ENCODE measurements at regions not wholly inside any gene's neighbourhood (a gene's known extent, or its start where the extent isn't known, plus 50 kb on each side); places are given as distances from the start of the nearest gene placed in this dataset.
"Not testable (repeated sequence)": the region's sequence is repeated elsewhere in the genome, so short reads cannot be mapped to it uniquely, and the experiment has no call there.

DNA sequence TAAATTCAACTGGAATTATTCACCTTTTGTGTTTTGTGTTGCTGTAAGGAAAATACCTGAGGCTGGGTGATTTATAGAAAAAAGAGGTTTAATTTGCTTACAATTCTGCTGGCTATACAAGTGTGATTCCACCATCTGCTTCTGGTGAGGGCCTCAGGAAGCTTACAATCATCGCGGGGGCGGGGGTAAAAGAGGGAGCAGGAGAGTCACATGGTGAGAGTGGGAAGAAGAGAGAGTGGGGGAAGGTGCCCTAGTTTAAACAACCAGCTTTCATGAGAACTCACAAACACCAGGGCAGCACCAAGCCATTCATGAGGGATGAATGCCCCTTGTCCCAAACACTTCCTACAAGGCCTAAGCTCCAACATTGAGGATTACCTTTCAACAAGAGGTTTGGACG is 760.7 kb upstream of the PCDH9 start:
- no peak for DNase-seq

DNA sequence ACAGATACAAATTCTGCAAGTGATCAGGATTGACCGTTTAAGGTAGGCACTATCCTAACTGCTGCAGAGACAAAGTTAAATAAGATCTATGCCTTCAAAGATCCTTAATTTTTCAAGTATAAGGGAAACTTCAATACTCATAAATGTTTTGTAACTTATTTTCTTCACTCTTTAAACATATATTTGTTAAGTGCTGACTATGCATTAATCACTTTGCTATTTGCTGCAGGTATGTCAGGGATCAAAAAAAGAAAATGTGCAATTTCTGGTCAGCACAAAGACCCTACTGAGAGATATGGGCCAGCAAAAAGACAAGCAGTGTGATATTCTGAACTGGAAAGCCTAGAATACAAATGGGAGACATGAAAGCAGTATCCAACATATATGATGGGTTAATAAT is 756.1 kb upstream of the PCDH9 start:
- DNase-seq: no peak

DNA sequence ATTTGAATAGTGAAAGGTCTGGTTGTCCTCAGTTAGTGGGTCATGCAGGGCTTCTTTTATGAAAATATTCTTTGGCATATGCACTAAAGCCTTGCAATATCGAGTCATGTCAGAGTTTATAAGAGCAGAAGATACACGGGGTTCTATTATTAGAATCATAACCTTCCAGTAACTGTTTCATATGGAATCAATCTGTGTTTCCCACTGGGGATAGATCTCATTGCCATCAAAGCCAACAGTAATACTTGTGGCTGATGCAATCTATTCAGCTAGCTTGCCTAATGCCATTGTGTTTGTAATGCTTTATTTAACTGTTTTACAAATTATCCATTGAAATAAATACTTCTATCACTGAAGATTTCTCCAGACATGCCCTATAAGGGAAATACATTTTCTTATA is 746.9 kb upstream of the PCDH9 start:
- DNase-seq: no peak

DNA sequence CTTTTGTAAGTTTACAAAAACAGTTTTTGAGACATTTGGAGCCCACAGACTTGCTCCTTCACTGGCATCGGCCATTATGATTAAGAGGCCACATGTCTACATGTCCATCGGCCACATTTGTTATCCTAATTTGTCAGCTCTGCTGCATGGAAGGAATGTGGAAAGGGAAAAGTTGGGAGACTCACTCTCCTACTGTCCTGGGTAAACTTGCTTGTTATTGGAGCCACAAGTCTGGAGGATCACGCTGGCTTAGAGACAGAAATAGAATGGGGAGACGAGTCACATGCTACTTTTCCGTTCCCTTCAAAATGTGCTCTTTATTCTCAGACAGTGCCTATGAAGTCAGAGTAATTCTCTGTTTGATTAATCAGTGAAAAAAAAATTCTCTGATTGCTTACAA is 741.2 kb upstream of the PCDH9 start:
- DNase-seq: no peak

DNA sequence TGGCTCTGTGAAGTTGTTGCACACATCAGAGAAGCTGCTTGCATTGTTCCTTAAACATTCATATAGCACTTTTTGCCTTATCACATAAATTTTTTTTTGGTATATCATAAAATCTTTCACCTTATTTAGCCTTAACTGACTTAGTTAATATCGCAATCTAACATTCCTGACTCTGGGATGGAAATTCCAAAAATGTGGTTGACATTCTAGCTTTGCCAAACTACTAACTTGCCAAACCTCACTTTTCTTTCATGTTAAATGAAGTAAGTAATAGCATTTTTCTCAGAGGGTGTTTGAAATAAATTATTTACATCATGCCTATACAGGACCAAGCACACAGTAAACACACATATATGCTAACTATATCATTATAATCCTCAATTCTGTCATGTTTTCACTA is 736.9 kb upstream of the PCDH9 start:
- DNase-seq: no peak

DNA sequence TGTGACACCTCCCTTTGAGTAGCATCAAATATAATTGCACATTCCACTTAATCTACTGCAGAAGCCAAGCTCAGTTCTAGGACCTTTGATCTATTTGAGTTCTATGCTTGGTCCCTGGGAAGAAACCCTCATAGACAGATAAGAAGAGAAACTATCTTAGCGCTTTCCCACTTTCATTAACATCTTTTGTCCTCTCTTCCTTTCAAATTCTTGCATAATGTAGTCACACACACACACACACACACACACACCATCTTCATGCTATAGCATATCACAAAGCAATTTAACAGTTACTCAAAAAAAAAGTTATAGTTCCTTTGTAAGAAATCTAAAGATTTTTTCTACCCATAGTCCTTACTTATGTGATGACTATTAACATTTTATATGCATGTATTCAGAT is 735.9 kb upstream of the PCDH9 start:
- DNase-seq: no peak

DNA sequence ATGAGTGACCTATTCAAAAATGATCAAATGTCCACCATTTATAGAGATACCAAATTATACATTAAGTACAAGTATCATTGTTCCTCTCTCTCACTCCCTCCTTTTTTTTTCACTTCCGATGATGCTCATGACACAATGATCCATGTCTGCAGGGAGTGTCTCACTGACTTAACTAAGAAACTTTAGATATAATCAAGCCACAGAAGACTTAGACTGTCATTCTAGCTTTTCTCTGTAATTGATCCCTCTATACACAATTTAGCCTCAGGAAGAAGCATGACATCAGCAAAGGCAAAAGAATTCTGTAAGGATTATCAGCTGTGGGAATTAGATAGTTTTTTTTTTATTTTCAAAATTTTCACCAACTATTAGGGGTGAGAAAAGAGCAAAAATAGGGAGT is 734.9 kb upstream of the PCDH9 start:
- no peak for DNase-seq

DNA sequence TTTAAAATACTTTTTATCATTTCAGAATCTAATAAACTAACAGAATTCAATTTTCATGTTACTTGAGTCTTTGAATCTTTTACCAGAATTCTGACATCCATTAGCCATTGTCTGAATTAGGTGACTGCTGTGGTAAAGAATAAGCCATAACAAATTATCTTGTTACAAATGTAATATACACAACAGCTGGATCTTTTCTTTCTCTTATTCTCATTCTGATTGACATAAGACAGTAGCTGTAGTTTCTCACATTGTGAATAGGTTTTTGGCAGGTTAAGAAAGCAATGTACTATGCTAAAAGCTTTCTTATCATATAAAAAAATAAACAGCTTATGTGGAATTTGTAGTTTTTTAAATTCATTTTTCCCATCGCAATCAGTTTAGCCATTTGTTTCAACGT is 734.0 kb upstream of the PCDH9 start:
- no peak for DNase-seq

DNA sequence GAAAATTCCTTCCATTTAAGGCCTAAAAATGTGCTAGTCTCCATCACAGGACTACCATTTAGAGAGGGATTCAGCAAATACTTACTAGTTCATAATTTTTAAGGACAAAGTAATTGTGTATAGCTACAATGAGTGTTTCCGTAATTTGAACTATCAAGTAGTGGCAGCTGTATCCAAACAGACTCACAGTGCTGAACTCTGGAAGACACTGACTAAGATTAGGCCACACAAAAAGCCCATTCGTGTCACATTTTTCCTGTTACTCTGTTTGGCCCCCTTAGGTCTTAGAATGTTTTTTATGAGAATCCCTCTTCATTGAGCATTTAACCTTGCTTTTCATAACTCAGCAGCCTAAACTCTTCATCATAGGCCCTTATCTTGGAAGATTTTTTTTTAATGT is 731.2 kb upstream of the PCDH9 start:
- no peak for DNase-seq

DNA sequence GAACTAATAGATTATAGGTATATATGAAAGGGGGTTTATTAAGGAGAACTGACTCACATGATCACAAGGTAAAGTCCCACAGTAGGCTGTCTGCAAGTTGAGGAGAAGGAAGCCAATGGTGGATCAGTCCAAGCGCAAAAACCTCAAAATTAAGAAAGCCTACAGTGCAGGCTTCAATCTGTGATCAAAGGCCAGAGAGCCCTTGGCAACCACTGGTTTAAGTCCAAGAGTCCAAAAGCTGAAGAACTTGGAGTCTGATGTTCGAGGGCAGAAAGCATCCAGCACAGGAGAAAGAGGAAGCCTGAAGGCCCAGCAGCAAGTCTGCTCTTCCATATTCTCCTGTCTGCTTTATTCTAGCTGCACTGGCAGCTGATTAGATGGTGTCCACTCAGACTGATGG is 721.3 kb upstream of the PCDH9 start:
- no peak for DNase-seq

DNA sequence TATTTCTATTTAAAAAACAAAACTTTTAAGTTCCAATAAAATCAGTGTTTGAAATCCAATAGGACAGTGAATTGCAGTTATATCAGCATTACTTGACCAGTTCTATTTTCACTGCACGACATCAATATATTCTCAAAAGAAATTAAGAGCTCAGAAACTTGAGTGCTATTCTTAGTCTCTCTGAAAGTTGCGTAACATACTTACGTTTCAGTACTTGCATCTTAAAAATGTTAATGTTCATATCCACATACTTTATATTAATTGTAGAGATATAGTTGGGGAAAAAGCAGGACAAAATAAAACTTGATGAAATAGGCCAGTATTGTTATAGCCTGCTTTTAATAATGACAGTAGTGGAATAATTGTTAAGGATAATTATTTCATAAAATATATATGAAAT is 720.5 kb upstream of the PCDH9 start:
- DNase-seq: peak; percentile 23

DNA sequence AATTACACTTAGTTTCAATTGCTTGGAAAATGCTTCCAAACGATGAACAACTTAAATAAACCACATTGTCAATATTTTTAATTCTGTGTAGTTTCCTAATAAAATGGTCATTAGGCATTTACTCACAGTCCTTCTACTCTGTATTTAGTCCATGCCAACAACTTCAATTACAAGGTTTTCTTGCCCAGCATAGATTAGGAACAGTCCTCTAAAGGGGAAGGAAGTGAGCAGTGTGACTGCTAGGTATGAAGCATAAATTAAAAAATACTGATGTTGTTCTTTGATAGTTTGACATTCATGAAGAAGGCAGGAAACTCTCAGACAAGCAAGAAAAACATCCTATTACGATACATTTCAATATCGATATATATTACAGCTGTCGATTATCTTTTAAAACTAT is 716.0 kb upstream of the PCDH9 start:
- no peak for DNase-seq

DNA sequence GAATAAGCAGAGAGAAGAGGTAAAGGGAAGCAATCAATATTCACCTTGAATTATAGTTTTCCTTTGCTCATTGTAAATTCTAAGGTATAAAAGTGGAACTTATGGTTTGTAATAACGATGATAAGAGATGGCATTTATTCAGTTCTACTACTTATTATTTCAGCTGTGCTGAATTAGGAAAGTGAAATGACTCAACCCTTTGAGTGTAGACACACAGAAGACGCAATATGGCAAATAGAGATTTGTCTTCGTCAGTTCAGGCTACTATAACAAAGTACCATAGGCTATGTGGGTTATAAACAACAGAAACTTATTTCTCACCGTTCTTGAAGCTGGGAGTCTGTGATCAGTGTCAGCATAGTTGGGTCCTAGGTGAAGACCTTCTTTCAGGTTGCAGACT is 713.0 kb upstream of the PCDH9 start:
- DNase-seq: no peak

DNA sequence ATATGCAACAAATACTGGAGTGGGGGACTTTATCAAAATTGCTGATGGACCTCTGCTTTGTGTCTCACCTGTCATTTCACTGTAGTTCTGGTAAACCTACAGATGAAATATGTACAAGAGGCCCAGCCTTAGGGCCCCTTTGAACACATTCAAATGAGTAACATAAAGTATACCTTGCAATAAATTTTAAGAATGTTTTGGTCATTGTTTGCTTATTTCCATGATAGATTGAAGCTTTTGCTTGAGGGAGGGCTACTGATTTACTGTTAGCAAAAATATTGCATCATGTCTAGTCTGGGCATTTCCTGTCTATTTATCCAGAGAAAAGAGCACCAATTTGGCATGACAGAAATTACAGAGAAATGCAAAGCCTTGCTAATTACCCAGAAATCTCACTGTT is 705.5 kb upstream of the PCDH9 start:
- no peak for DNase-seq

DNA sequence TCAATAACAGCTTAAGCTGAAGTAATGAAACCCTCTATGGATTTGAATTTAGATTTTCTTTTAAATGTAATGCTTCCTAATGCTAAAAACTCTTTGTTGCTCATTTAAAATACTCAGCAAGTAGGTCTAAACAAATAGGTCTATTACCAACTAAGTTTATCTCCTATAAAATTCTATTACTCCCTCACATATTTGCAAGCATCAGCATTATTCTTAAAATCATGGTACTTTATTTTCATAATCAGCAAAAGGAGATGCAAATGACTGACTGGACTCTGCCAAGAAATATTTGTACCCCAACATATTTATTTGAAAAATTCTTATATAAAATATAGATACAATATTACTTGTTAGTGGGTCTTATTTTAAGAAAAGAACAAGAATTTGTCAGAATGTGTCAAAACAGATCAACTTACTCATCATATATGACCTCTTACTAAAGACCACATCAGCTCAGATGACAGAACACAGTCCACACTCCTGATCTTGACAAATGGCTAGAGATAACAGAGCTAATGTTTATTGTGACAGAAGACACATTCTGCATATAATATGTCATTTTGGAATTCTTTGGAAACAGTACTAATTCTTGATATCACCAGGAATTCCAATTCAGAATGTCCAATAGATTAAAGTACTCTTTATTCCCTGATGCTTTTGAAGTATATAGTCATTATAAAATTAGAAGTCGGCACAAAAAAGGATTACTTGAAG is 704.6 kb upstream of the PCDH9 start:
- DNase-seq: no peak

DNA sequence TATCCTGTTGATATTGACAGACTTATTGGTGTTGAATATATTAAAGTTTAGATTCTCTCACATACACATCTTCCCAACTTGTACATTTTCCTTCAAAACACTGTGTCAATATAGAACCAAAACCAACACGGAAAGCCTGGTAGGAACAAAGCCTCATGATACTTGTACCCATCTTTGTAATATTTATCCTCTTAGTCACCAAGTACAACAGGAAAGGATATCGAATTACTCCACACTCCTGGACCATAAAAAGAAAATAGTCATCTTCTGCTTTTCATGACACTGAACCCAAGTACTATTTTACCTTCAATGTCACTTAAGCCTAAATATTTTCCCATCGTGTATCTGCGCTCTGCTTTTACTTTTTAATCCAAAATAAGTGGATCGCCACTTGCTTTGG is 702.9 kb upstream of the PCDH9 start:
- DNase-seq: no peak

DNA sequence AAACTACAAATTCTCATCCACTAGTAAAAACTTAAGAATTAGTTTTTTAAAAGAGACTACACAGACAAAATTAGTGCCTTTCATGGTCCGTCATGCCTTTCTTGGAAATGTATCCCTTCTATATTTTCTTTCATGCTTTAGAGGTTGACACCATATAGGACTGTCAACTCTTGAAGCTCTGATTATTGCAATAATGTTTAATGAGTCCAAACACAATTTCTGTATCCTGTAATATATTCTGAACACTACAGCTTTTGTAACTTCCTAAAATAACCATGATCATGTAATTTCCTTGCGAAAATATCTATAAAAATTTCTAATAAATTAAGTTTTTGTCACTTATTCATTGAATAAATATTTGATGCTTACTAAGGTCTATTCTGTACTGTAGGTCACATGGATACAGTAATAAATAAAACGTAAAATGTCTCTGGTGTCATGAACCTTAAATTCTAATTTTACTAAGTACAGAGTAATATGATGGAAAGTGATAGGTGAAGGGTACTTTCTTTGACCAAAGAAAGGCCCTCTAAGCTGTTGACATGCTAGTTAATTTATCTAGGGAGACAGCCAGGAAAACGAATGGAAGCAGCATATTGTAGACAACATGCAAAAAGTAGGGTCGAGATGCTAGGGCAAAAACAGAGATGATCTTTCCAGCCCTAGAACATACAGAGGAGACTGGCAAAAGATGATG is 687.3 kb upstream of the PCDH9 start:
- DNase-seq: no peak

DNA sequence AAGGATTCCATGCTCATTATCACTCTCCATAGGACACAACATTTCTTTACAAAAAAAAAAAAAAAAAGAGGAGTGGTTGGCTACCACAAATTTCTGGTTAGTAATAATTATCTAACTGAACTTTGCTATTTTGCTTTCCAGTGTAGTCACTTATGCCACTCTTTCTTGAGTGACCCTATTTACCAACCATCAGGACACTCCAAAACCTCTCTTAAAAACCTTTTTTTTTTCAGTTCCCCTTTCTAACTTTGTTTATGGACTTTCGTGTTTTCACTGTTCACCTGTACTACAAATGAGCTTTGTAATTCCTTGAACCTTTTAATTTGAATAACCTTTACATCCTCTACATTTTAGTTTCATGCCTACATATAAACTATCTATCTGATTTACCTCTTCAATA is 686.5 kb upstream of the PCDH9 start:
- DNase-seq: no peak

DNA sequence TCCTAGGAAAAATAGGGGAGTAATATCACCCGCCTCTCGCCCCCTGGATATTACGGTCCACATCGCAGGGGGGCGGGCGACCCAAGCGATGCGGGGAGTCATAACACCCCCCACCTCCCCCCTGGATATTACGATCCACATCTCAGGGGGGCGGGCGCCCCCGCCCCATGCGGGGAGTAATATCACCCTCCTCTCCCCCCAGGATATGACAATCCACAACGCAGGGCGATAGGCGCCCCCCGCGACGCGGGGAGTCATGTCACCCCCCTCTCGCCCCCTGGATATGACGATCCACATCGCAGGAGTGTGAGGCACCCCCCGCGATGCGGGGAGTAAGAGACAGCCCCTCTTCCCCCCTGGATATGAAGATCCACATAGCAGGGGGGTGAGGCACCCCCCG is 684.4 kb upstream of the PCDH9 start:
- no peak for DNase-seq

DNA sequence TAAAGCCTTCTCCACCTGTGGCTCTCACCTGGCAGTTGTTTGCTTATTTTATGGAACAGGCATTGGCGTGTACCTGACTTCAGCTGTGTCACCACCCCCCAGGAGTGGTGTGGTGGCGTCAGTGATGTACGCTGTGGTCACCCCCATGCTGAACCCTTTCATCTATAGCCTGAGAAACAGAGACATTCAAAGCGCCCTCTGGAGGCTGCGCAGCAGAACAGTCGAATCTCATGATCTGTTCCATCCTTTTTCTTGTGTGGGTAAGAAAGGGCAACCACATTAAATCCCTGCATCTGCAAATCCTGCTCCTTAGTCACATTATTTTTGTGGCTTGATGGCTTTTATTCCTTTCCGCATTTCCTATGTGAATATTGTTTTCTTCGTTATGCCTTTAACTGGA is 672.8 kb upstream of the PCDH9 start:
- DNase-seq: not testable (repeated sequence)

DNA sequence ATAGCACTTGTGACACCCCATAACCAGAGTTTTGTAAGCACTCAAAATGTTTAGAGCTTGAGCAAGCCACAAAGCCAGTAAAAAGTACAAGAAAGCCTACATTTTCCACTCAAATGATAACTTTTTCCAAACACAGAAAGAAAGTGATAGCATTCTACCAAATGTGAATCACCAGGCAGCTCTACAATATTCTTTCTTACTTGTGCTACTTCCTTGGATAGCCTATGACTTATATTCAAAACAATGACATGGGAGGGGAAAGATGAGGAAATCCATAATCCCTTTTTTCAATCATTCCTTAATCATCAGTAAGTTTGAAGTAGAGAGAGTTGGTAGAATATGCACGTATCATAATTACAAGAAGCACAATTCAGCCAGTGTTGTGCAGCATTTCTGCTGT is 650.8 kb upstream of the PCDH9 start:
- no peak for DNase-seq

DNA sequence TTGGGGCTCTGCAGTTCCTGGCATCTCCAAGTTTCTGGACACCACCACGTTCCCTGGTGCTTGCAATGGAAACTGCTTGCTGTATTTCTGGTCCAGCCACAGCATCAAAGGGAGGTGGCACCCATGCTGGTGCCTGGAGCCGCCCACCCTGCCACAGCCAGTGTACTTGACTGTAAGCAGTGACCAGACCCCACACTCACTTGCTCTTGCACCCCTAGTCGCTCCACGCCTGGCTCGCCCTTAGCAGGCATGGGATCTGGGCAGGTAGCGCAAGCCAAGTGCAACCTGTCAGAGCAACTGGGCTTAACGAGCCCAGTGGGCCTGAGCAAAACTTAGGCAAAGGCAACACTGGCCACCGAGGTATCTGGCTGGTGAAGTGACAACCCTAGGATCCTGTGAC is 648.2 kb upstream of the PCDH9 start:
- DNase-seq: no peak

DNA sequence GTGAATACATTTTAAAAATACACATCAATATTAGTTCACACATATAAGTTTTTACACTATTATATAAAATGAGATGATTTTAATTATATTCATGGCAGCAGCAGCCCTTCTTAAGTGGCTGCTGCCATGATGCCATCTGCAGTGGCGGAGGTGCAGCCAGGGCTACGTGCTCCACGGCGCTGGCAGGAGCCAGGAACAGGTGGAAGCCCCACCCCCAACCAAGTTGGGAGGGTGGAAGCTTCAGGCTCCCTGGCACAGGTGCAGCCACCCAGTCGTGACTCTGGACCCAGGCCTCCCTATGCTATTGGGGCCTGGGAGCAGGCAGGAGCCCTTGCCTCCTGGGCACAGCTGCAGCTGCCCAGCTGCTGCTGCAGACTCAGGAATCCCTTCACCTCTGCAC is 646.9 kb upstream of the PCDH9 start:
- DNase-seq: no peak

DNA sequence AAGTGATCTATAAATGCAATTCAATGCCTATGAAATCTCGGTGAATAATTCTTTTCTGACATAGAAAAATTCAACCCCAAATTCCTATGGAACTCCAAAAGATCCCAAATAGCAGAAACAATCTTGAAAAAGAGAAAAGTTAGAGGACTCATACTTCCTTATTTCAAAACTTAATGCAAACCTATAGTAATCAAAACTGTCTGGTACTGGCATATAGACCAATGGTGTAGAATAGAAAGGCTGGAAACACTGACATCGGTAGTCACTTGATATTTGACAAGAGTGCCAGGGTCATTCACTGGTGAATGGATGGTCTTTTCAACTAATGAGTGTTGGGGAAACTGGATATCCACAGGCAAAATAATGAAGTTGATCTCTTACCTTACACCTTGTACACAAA is 637.1 kb upstream of the PCDH9 start:
- no peak for DNase-seq

DNA sequence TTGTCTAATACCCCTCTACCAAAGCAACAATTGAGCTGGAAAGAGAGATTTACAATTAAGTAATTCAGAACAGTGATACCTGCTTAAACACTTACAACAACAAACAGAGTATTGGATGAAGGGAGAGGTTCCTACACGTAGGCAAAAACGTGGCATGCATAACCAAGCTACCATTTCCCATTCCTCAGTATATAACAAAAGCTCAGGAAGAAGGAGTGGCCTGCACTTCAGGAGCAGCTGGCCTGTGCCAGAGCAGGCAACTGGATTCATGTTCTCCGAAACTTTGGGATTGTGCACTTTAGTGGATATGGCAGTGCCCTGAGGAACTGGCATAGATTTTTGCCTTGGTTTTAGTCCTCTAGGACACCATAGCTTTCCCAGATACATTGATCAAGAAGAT is 630.2 kb upstream of the PCDH9 start:
- no peak for DNase-seq
